ENCODE measurements at regions not wholly inside any gene's neighbourhood (a gene's known extent, or its start where the extent isn't known, plus 50 kb on each side); places are given as distances from the start of the nearest gene placed in this dataset.
"Not testable (repeated sequence)": the region's sequence is repeated elsewhere in the genome, so short reads cannot be mapped to it uniquely, and the experiment has no call there.

DNA sequence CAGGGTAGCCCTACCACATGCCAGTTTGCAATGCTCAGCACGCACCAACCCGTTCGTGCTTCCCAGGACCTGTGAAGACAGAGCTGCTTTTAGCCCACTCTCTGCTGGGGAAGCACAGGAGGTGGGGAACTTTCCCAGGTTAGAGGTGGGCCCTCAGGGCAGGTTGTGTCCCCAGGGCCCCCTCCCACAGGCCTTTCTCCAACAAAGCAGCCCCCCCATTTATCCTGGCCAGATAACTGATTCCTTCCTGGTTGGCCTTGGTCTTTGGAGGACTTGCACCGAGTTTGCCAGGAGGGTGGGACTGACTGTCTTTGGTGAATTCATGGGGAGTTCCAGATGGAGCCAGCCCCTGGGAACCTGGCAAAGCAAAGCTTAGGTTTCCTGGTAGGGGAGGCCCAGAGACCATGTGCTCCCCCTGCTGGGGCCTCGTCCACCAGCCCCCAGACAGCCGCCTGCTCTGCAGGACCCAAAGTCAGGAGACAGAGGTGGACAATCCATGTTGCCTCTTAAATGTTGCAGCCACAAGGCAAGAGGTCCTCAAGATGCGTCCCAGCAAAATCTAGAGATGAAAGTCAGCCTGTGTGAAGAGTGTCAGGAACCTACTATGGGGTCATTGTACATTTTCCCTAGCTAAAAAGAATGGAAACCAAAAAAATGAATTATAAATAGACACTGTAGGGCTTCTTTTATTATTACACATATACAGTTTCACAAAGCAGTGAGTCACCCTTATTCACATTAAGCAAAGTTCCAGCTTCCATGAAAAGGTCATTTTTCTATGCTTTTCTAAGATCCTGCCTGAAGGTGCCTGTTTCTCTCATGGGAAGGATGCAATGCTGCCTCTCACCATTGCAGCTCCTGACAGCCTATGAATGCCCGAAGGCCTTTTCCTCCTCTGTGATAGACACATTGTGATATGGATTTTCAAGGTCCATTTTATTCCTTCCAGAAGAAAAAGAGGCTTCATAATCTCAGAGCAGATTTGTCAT, 497.8 kb downstream of the PREX1 start:
- peak; percentile 24 for DNase-seq (ENCODE audit: low read depth)

DNA sequence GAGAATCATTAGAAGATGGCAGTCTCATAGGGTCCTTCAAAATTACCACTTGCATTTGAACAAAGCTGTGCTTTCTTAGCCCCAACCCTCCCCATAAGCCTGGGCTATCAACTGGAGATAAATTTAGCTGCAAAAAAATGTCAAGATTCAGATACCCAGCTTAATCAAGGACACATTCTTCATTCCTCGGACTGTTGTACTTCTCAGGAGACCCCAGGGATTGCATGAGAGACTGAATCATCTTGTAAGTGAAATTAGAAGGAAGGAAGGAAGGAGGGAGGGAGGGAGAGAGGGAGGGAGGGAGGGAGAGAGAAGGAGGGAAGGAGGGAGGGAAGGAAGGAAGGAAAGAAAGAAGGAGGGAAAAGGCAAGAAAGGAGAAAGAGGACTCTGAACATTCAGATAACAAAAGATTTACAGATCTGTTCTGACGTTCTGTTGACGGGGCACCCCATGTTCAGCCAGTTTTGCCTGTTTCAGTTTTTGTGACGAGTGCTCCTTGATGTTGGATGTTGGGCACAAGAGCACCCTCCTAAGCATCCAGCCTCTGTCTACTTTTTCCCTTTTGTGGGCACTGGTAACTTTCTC, 498.7 kb downstream of the PREX1 start:
- DNase-seq (ENCODE audit: low read depth), result no peak

DNA sequence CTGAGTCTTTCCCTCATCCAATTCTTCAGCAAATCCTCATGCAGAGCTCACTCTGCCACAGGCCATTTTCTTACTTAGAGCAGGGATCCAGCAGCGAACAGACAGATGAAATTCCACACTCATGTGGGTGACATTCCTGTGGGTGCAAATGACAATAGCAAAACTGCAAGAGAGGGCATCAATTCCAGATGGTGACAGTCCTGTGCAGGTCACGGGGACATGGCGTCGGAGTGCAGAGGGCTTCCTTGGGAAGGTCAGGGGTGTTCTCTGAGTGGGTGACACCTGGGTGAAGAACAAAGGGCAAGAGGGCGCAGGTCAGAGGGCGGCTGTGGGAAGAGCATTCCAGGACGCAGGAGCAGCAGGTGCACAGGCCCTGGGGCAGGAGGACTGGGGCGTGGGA, 500.0 kb downstream of the PREX1 start:
- DNase-seq (ENCODE audit: low read depth), result not testable (repeated sequence)

DNA sequence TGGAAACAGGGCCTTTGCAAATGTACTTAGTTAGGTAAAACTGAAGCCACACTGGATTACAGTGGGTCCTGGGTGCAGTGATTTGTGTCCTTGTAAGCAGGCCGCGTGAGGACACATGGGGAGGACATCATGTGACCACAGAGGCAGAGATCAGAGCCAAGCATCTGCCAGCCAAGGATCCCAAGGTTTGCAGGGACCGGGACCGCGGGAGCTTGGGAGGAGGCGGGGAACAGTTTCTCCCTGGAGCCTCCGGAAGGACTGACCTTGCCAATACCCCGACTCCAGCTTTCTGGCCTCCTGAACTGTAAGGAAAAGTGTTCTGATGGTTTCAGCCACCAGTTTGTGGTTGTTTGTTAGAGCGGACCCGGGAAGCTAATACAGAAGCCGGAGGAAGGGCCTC, 500.9 kb downstream of the PREX1 start:
- DNase-seq (ENCODE audit: low read depth), result no peak

DNA sequence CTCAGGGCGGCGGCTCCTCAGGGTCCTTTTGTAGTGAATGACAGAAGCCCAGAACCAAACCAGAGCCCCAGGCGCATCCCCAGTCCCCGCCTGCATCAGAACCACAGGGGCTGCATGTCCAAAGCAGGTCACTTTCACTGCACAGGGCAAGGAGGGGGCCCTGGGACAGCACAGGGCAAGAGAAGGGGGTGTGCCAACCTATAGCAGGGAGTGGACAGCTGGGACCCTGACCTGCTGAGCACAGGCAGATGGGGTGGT, 501.4 kb downstream of the PREX1 start:
- DNase-seq (ENCODE audit: low read depth), result no peak

GRCh38 chr20:48325656-48326433, 502.0 kb downstream of the PREX1 start:
- DNase-seq (ENCODE audit: low read depth), result no peak

DNA sequence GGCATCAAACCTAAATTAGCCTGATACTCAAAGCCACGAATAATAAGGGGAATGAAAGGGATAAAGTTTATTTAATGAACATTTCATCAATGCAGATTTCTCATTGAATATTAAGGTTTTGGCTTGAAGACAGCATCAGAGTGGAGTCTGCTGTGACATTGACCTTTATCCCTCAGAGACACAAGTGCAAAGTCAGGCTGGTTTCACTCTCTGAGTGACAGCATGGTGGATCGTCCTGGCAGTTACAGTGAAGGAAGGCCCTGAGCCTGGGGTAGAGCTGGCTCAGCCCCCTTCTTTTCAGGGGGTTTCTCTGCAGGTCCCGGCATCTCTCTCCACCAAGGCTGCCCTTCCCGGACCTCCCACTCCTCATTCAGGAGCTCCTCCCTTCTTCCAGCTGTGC, 503.1 kb downstream of the PREX1 start:
- DNase-seq (ENCODE audit: low read depth), result no peak

GRCh38 chr20:48321271-48321670, 506.5 kb downstream of the PREX1 start:
- no peak for DNase-seq (ENCODE audit: low read depth)

DNA sequence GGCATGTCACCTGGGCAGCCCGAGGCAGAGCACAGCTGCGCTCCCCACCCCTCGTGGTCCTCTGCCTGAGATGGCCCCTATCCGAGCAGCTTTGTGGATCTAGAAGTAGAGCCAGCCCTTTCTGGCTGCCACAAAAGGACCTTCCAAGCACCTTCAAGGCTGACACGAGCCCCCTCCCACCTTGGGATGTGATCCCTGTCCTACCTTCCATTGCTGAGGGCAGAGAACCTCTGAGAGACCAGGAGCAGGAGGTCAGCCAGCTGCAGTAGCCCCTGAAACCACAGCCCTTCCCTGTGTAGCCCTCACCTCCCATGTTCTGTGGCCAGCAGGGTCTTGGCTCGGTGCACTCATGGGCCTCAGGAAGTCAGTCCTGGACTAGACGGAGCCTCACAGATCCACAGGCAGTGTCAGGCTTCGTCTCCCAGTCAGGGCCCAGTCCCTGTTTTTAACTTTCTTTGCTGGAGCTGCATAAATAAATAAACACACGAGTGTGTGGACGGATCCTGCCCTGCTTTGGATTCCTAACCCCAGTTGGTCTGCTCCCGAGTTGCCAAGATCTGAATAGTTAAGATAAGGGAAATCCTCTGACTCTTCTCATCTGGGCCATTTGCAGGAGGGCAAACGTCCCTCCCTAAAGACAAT, 507.7 kb downstream of the PREX1 start:
- DNase-seq (ENCODE audit: low read depth), result no peak

DNA sequence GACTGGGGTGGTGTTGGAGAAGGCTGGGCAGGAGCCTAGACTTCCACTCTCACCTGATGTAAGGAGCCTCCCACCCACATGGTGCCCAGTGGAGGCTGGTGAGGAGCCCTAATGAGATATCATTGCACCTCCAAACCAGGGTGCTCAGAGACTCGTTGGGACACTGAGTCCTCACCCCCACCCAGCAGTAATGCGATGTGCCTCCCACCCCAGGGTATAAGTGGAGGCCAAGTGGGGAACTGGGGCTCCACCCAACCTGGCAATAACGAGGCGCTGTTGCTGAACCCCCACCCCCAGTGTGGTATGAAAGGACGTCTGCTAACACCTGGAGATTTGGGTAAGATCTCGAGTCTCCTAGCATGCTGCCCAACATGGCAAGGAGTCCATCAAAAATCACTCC, 510.2 kb downstream of the PREX1 start:
- DNase-seq (ENCODE audit: low read depth), result no peak

DNA sequence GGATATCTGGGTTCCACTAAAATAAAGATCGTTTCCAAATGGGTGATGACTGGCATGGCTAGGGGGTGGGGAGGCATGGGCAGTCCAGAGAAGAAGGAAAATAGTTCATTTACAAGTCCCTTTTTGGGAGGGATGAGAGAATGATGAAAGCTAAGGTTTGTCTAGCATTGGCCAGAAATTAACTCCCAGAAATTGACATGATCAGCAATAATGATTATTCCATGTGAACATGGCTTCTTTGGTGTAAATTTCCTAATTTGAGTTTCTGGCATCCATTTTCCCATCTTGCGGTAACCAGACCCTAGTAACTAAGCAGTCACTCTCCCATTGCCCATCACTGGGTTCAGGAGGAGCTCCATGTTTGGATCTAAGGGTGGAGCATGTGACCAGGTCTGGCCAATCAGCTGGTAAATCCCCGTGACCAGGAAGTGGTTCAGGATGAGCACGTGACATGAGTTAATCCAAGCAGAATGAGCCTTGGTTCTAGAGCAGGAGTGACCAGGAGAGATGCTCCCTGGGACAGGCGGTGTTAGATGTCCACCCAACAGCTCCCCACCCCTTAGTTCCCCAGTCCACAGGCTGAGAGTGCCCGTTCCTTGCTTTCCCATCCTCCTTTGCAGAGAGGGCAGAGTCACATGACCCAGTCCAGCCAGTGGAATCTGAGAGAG, 512.7 kb downstream of the PREX1 start:
- no peak for DNase-seq (ENCODE audit: low read depth)

DNA sequence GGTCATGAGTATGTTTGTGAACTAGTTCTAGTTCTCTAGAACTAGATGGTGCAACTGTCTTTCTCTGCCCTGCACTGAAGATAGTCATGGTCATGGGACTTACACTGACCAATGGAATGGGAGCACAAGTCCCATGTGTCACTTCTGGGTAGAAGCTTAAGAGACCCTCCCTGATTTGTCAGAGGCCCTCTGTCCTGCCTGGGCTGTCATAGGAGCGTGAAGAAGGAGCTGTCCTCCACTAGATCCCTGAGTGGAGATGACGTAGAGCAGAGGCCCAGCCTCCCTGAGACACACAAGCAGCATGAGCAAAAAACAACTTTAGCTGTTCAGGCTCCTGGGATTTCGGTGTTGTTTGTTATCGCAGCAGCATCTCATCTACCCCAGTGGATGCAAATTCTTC, 514.5 kb downstream of the PREX1 start:
- DNase-seq (ENCODE audit: low read depth), result no peak

GRCh38 chr20:48311956-48312355, 515.8 kb downstream of the PREX1 start:
- no peak for DNase-seq (ENCODE audit: low read depth)

DNA sequence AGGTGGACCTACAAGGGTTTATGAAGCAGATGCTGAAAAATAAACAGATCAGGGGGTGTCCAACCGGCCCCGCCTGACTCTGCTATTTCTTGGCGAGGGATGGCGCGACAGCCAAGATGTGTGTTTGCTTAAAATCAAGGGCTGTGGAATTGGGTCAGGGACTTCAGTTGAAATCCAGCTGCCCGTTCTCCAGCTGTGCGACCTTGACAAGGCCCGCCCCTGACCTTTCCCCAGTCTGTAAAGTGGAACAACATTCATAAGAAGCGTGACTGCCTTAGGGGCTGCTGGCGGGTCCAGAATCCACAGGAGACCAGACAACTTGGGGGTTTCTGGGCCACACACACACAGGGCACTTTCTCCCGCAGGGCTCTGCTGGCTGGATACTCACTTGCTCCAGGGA, 517.5 kb downstream of the PREX1 start:
- DNase-seq (ENCODE audit: low read depth), result no peak

DNA sequence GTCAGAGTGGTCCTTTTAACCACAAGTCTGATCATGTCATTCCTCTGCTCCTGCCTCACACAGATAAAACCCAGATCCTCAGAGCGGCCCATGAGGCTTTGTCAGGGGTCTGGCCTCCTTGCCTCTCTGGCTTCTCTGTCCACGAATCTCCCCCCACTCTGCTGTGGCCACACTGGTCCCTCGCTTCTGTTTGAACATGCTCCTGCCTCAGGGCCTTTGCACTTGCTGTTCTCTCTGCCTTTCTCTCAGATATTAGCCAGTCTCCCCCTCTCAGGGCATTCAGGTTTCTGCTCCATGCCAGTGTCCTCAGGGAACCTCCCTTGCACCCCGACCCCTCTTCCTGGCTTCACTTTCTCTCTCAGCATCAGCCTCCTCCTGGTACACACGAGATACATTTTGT, 518.5 kb downstream of the PREX1 start:
- DNase-seq (ENCODE audit: low read depth), result no peak

GRCh38 chr20:48308882-48309281, 518.9 kb downstream of the PREX1 start:
- DNase-seq (ENCODE audit: low read depth), result no peak

DNA sequence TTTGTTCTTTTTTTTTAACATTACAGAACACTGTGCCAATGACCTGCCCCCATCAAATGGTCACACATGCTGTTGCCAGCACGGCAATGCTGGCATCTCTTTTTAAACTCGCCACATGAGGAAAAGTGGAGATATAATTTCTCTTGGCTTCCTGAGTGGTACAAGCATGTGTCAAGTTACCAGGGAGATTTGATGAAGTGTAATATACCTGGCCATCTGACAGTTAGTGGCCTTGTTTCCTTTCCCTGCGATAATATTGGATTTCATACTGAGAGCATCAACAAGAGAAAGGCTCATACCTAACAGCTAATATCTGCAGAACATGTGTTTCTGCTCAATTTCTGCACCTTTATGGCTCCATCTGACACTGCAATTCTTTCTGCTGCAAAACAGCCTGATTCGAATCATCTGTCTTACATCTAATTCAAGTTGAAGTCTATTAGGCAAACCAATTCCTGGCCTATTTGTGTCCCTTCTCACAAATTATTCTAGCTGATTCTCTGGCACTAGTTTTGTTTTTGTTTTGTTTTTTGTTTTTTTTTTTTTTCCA, 519.5 kb downstream of the PREX1 start:
- no peak for DNase-seq (ENCODE audit: low read depth)

DNA sequence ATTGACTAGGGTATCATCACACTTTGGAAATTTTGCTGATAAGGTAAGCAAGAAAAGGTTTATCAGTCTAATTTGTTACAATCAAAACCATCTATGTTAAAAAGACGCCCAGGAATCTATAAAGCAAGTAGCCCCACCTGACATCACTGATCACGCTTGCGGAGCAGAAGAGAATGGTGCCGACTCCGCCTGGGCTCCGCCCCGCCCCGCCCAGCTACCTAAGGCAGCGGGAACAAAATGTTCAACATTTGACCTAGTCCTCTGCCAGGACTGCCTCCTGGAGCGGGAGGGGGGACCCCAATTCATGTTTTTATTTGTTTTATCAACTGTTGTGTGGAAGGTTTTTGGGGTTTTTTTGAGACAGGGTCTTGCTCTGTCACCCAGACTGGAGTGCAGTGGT, 520.5 kb downstream of the PREX1 start:
- DNase-seq (ENCODE audit: low read depth), result no peak

GRCh38 chr20:48302844-48303542, 517.7 kb upstream of the SULF2 start:
- DNase-seq (ENCODE audit: low read depth), result no peak

GRCh38 chr20:48302149-48302548, 516.9 kb upstream of the SULF2 start:
- DNase-seq (ENCODE audit: low read depth), result no peak

GRCh38 chr20:48301189-48301588, 515.9 kb upstream of the SULF2 start:
- DNase-seq (ENCODE audit: low read depth), result no peak
